Brain microvascular endothelial cell (primary cell): ENCODE measurements at regions not wholly inside any gene's neighbourhood (a gene's known extent, or its start where the extent isn't known, plus 50 kb on each side); places are given as distances from the start of the nearest gene placed in this dataset.

ENCODE experiments used
- DNase-seq: peaks from one replicate; pipeline ENCODE4 v3.0.0-alpha.2; 2020
- H3K27ac ChIP-seq: fragments of 250-450 bp; sonication (Bioruptor Pico); 2 replicates; pipeline ENCODE4 v1.5.1; 2020; ENCODE audit warnings: mild to moderate bottlenecking, moderate library complexity
- H3K27me3 ChIP-seq: fragments of 250-450 bp; sonication (Bioruptor Pico); replicated peaks from 2 replicates; pipeline ENCODE4 v1.5.1; 2020; ENCODE audit warnings: mild to moderate bottlenecking
- H3K36me3 ChIP-seq: fragments of 250-450 bp; sonication (Bioruptor Pico); replicated peaks from 2 replicates; pipeline ENCODE4 v1.5.1; 2020; ENCODE audit warnings: mild to moderate bottlenecking
- H3K4me3 ChIP-seq: 2 replicates; pipeline ENCODE4 v1.5.1; 2011; ENCODE audit warnings: low read depth, mild to moderate bottlenecking, control low read depth, low read length, moderate library complexity
- in situ Hi-C: cut with HindIII; loops from 2 replicates; pipeline ENCODE4 v1.10.0; 2017; ENCODE audit warnings: low sequenced_read_pairs, low pct_ligation_motif_present
- TF ChIP-seq, protein P1 (sequence below): IDR thresholded peaks from 2 replicates; pipeline ENCODE4 v1.5.1; 2011; ENCODE audit warnings: low read depth, mild to moderate bottlenecking, moderate library complexity, low read length, control low read depth, inconsistent platforms; ENCODE audit errors: missing control alignments

DNA sequence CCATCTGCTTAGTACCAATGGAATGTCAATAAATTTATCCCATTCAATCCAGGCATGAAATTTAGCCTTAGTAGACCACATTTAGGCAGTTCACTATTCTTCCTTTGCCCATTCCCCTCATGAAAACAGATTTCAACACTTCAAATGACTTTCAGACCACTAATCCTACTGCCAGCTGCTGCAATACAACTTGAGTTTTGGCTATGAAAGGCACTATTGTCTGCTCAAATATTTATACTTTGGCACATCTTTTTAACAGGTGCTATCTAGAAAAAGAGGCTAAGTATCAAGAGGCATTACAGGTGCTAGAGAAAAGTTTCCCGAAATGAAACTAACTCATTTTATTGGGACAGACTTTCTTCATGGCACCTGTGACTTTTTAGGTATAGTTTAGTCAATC, 499.8 kb downstream of the C12orf50 start:
- no peaks in the 10 kb centered on the region for H3K36me3 ChIP-seq
- in situ Hi-C loops: no loop called here
- no peak overlapping the region for H3K27ac ChIP-seq
- no peak overlapping the region for H3K4me3 ChIP-seq
- H3K27me3 ChIP-seq: no peaks in the 10 kb centered on the region
- no peak for DNase-seq
- TF ChIP-seq, protein P1, sequence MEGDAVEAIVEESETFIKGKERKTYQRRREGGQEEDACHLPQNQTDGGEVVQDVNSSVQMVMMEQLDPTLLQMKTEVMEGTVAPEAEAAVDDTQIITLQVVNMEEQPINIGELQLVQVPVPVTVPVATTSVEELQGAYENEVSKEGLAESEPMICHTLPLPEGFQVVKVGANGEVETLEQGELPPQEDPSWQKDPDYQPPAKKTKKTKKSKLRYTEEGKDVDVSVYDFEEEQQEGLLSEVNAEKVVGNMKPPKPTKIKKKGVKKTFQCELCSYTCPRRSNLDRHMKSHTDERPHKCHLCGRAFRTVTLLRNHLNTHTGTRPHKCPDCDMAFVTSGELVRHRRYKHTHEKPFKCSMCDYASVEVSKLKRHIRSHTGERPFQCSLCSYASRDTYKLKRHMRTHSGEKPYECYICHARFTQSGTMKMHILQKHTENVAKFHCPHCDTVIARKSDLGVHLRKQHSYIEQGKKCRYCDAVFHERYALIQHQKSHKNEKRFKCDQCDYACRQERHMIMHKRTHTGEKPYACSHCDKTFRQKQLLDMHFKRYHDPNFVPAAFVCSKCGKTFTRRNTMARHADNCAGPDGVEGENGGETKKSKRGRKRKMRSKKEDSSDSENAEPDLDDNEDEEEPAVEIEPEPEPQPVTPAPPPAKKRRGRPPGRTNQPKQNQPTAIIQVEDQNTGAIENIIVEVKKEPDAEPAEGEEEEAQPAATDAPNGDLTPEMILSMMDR: no peak

DNA sequence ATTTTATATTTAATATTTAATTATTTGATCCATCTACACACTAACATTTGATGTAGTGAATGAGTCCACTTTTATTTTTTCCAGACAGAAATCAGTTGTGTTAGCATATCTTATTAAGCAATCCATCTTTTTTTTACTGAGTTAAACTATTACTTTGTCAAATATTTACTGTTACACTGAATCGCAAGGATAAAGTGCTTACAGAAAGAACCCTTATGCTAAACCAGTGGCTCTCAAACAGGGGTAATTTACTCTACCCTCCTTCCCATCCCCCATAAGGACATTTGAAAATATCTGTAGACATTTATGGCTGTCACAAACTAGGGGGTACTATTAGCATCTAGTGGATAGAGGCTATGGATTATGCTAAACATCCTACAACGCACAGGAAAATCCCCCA, 508.2 kb downstream of the C12orf50 start:
- no peak overlapping the region for H3K27ac ChIP-seq
- no peaks in the 10 kb centered on the region for H3K36me3 ChIP-seq
- TF ChIP-seq, protein P1: no peak
- no peak overlapping the region for H3K4me3 ChIP-seq
- in situ Hi-C loops: no loop called here
- no peak for DNase-seq
- H3K27me3 ChIP-seq: no peaks in the 10 kb centered on the region

DNA sequence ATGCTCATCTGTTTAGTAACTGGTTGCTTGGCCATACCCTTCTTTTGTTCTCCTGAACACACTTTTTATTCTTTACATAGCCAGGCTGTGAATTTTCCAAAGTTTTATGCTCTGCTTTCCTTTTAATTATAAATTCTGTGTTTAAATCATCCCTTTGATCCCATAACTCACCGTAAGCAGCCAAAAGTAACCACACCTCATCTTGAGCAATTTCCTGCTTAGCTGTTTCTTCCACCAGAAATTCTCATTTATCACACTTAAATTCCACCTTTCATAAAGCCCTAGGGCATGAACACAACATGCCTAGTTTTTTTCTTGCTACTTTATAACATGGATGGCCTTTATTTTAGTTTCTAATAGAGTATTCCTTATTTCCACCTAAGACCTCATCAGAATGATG, 510.7 kb downstream of the C12orf50 start:
- Histone ChIP-seq H3K36me3 (no peaks in the 10 kb centered on the region), H3K4me3 (no peak overlapping the region), H3K27ac (no peak overlapping the region), H3K27me3 (no peaks in the 10 kb centered on the region)
- DNase-seq: no peak
- TF ChIP-seq, protein P1: no peak
- in situ Hi-C loops: no loop called here

DNA sequence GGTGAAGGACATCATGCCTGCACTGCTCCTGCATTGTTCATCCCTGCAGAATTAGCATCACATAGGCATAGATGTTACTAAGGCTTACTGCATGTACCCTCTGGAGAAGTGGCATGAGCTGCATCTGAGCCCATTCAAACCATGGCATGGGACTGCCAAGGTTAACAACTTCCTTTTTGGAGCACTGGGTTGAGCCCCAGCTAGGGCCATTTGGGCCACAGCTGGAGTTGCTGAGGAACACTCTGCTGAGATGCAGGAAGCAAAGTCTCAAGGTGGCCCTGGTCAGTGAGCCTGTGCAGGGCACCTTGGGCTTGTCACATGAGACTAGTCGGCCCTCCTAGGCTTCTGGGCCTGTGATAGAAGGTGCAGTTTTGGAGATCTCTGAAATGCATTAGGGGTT, 511.2 kb downstream of the C12orf50 start:
- DNase-seq: no peak
- Histone ChIP-seq H3K27ac (no peak overlapping the region), H3K27me3 (no peaks in the 10 kb centered on the region), H3K36me3 (no peaks in the 10 kb centered on the region), H3K4me3 (no peak overlapping the region)
- TF ChIP-seq, protein P1: no peak
- in situ Hi-C loops: no loop called here

DNA sequence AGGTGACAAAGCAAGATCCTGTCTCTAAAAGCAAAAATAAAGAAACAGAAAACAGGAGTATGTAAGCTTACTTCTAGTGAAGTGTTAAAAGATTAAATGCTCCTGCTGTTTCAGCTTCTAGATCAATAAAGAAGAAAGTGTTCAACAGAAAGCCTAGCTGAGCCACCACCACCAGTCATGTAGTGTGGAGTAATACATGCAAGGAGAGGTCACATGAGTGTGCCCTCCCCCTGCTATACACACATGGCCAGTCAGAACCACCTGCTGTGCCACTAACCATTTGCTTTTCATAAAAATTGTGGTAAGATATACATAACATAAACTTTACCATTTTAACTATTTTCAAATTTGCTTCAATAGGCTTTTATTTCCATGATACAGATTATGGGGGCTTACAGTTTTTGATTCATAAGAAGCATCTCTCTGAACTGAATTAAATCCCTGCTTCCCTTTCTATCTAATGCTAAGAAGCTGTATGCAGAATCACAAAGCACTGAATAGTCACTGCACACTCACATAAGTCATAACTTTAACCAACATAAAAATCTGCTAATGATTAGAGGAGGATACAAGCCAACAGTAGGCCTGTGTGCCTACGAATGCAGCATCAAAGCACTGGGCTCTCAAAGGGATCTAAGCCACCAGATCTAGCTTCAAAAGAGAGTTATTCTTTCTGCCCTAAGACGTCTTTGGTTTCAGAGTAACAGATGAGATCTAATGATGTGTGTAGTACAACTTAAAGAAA, 515.5 kb downstream of the C12orf50 start:
- in situ Hi-C loops: no loop called here
- Histone ChIP-seq H3K27me3 (no peaks in the 10 kb centered on the region), H3K4me3 (no peak overlapping the region), H3K27ac (no peak overlapping the region), H3K36me3 (no peaks in the 10 kb centered on the region)
- DNase-seq: no peak
- TF ChIP-seq, protein P1: no peak

DNA sequence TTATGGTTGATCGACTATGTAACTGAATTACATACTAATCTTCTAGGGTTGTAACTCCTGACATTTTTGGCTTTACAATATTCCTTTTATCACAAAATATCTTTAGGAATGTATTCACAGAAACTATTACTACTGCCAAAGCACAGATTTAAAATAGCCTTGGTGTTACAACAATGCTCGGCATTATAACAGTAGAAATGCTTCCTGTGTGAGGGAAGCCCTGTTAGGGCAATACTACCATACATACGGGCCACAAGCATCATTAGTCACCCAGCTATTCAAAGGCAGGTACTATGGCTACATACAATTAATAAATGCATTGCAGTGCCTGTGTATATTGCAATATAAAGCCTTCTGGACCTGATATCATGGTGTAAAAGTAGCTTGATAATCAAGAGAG, 517.8 kb downstream of the C12orf50 start:
- TF ChIP-seq, protein P1: no peak
- H3K27ac ChIP-seq: no peak overlapping the region
- H3K27me3 ChIP-seq: no peaks in the 10 kb centered on the region
- DNase-seq: no peak
- no peaks in the 10 kb centered on the region for H3K36me3 ChIP-seq
- in situ Hi-C loops: no loop called here
- no peak overlapping the region for H3K4me3 ChIP-seq
